IPS-20b (cell line): ENCODE measurements at regions not wholly inside any gene's neighbourhood (a gene's known extent, or its start where the extent isn't known, plus 50 kb on each side); places are given as distances from the start of the nearest gene placed in this dataset.

Experiments used
- H3K27ac ChIP-seq: one replicate; pipeline ENCODE4 v1.5.1; 2013; ENCODE audit warnings: low read length
- H3K27me3 ChIP-seq: 2 replicates; pipeline ENCODE4 v1.6.1; 2013; ENCODE audit warnings: mild to moderate bottlenecking, low read length, inconsistent platforms; ENCODE audit not compliant: insufficient read depth
- H3K36me3 ChIP-seq: 2 replicates; pipeline ENCODE4 v1.6.1; 2013; ENCODE audit warnings: low read depth, mild to moderate bottlenecking, inconsistent platforms, low read length, moderate library complexity; ENCODE audit not compliant: insufficient read depth
- H3K4me1 ChIP-seq: 2 replicates; pipeline ENCODE4 v1.6.1; 2013; ENCODE audit warnings: mild to moderate bottlenecking, control low read depth, inconsistent platforms, low read length, moderate library complexity; ENCODE audit not compliant: insufficient read depth
- H3K4me3 ChIP-seq: 2 replicates; pipeline ENCODE4 v1.5.1; 2013; ENCODE audit warnings: mild to moderate bottlenecking, low read length, inconsistent platforms
- H3K9ac ChIP-seq: 2 replicates; pipeline ENCODE4 v1.6.1; 2013; ENCODE audit warnings: low read depth, mild to moderate bottlenecking, inconsistent platforms, low read length, moderate library complexity
- H3K9me3 ChIP-seq: 2 replicates; pipeline ENCODE4 v1.6.1; 2013; ENCODE audit warnings: mild to moderate bottlenecking, low read depth, low read length, inconsistent platforms; ENCODE audit not compliant: insufficient read depth

GRCh38 chr6:154885214-154885613, 109.9 kb upstream of the TIAM2 start:
- Histone ChIP-seq H3K4me1 (no peaks in the 10 kb centered on the region), H3K4me3 (no peak overlapping the region), H3K27me3 (no peaks in the 10 kb centered on the region), H3K9me3 (no peaks in the 10 kb centered on the region), H3K27ac (no peak overlapping the region), H3K36me3 (no peaks in the 10 kb centered on the region), H3K9ac (no peak overlapping the region)

- H3K36me3 ChIP-seq: no peaks in the 10 kb centered on the region
- H3K27me3 ChIP-seq: no peaks in the 10 kb centered on the region
- H3K9ac ChIP-seq: no peak overlapping the region
- no peak overlapping the region for H3K4me3 ChIP-seq
- no peaks in the 10 kb centered on the region for H3K9me3 ChIP-seq
- 0 out of 2 replicates have a peak, but pooled peaks cover 3% of the 10 kb centered on the region for H3K4me1 ChIP-seq
- no peak overlapping the region for H3K27ac ChIP-seq
Measured at GRCh38 chr6:154886016-154886415, 109.1 kb upstream of the TIAM2 start.

- H3K36me3 ChIP-seq: no peaks in the 10 kb centered on the region
- no peaks in the 10 kb centered on the region for H3K27me3 ChIP-seq
- H3K4me1 ChIP-seq: 0 out of 2 replicates have a peak, but pooled peaks cover 3% of the 10 kb centered on the region
- no peak overlapping the region for H3K9ac ChIP-seq
- H3K4me3 ChIP-seq: no peak overlapping the region
- no peaks in the 10 kb centered on the region for H3K9me3 ChIP-seq
- no peak overlapping the region for H3K27ac ChIP-seq
Measured at GRCh38 chr6:154886471-154886870, 108.6 kb upstream of the TIAM2 start.

GRCh38 chr6:154887051-154887450, 108.1 kb upstream of the TIAM2 start:
- Histone ChIP-seq H3K4me1 (0 out of 2 replicates have a peak, but pooled peaks cover 3% of the 10 kb centered on the region), H3K36me3 (no peaks in the 10 kb centered on the region), H3K9ac (no peak overlapping the region), H3K27me3 (no peaks in the 10 kb centered on the region), H3K4me3 (no peak overlapping the region), H3K9me3 (no peaks in the 10 kb centered on the region), H3K27ac (no peak overlapping the region)

GRCh38 chr6:154888421-154889295, 106.5 kb upstream of the TIAM2 start:
- no peaks in the 10 kb centered on the region for H3K9me3 ChIP-seq
- no peaks in the 10 kb centered on the region for H3K27me3 ChIP-seq
- H3K4me3 ChIP-seq: no peak overlapping the region
- H3K27ac ChIP-seq: no peak overlapping the region
- H3K4me1 ChIP-seq: 0 out of 2 replicates have a peak, but pooled peaks cover 3% of the 10 kb centered on the region
- H3K9ac ChIP-seq: no peak overlapping the region
- no peaks in the 10 kb centered on the region for H3K36me3 ChIP-seq

GRCh38 chr6:154890874-154891273, 104.2 kb upstream of the TIAM2 start:
- H3K27me3 ChIP-seq: no peaks in the 10 kb centered on the region
- no peaks in the 10 kb centered on the region for H3K9me3 ChIP-seq
- no peaks in the 10 kb centered on the region for H3K36me3 ChIP-seq
- H3K27ac ChIP-seq: no peak overlapping the region
- no peak overlapping the region for H3K9ac ChIP-seq
- no peak overlapping the region for H3K4me3 ChIP-seq
- H3K4me1 ChIP-seq: 0 out of 2 replicates have a peak, but pooled peaks cover 3% of the 10 kb centered on the region

GRCh38 chr6:154891901-154892300, 103.2 kb upstream of the TIAM2 start:
- no peaks in the 10 kb centered on the region for H3K9me3 ChIP-seq
- no peak overlapping the region for H3K9ac ChIP-seq
- H3K36me3 ChIP-seq: no peaks in the 10 kb centered on the region
- H3K27ac ChIP-seq: no peak overlapping the region
- H3K4me3 ChIP-seq: no peak overlapping the region
- H3K4me1 ChIP-seq: 0 out of 2 replicates have a peak, but pooled peaks cover 3% of the 10 kb centered on the region
- no peaks in the 10 kb centered on the region for H3K27me3 ChIP-seq

- Histone ChIP-seq H3K9ac (no peak overlapping the region), H3K27me3 (no peaks in the 10 kb centered on the region), H3K4me1 (0 out of 2 replicates have a peak, but pooled peaks cover 3% of the 10 kb centered on the region), H3K27ac (no peak overlapping the region), H3K4me3 (no peak overlapping the region), H3K9me3 (no peaks in the 10 kb centered on the region), H3K36me3 (no peaks in the 10 kb centered on the region)
Measured at GRCh38 chr6:154893917-154894316, 101.2 kb upstream of the TIAM2 start.

GRCh38 chr6:154894902-154895301, 100.2 kb upstream of the TIAM2 start:
- H3K27ac ChIP-seq: no peak overlapping the region
- H3K9me3 ChIP-seq: no peaks in the 10 kb centered on the region
- H3K36me3 ChIP-seq: no peaks in the 10 kb centered on the region
- H3K4me3 ChIP-seq: no peak overlapping the region
- no peak overlapping the region for H3K9ac ChIP-seq
- 0 out of 2 replicates have a peak, but pooled peaks cover 3% of the 10 kb centered on the region for H3K4me1 ChIP-seq
- no peaks in the 10 kb centered on the region for H3K27me3 ChIP-seq

- no peaks in the 10 kb centered on the region for H3K27me3 ChIP-seq
- no peak overlapping the region for H3K9ac ChIP-seq
- H3K27ac ChIP-seq: no peak overlapping the region
- 0 out of 2 replicates have a peak, but pooled peaks cover 1% of the 10 kb centered on the region for H3K4me1 ChIP-seq
- no peaks in the 10 kb centered on the region for H3K36me3 ChIP-seq
- H3K4me3 ChIP-seq: no peak overlapping the region
- no peaks in the 10 kb centered on the region for H3K9me3 ChIP-seq
Measured at GRCh38 chr6:154895841-154896240, 99.3 kb upstream of the TIAM2 start.

- Histone ChIP-seq H3K27ac (no peak overlapping the region), H3K36me3 (no peaks in the 10 kb centered on the region), H3K9ac (no peak overlapping the region), H3K9me3 (no peaks in the 10 kb centered on the region), H3K4me1 (no peaks in the 10 kb centered on the region), H3K27me3 (no peaks in the 10 kb centered on the region), H3K4me3 (no peak overlapping the region)
Measured at GRCh38 chr6:154898821-154899220, 96.3 kb upstream of the TIAM2 start.

GRCh38 chr6:154899824-154900463, 95.2 kb upstream of the TIAM2 start:
- Histone ChIP-seq H3K9ac (no peak overlapping the region), H3K4me1 (no peaks in the 10 kb centered on the region), H3K36me3 (no peaks in the 10 kb centered on the region), H3K4me3 (no peak overlapping the region), H3K27me3 (no peaks in the 10 kb centered on the region), H3K9me3 (no peaks in the 10 kb centered on the region), H3K27ac (no peak overlapping the region)
